Lower lobe of right lung (tissue), 2 donors: ENCODE measurements at regions not wholly inside any gene's neighbourhood (a gene's known extent, or its start where the extent isn't known, plus 50 kb on each side); places are given as distances from the start of the nearest gene placed in this dataset.

ENCODE experiments used
- ATAC-seq, 2 donors: fragments of 200-7000 bp; cut with Tn5 transposase; one replicate each; pipeline ENCODE4 v1.9.1; 2020 to 2022; ENCODE audit warnings: mild to moderate bottlenecking in 2 of 2, moderate library complexity in 2 of 2
- DNase-seq: peaks from one replicate; pipeline ENCODE4 v3.0.0-alpha.2; 2020
- H3K27ac ChIP-seq: fragments of 200-600 bp; one replicate; pipeline ENCODE4 v1.8.0; 2022
- H3K27me3 ChIP-seq: fragments of 200-600 bp; one replicate; pipeline ENCODE4 v1.8.0; 2022; ENCODE audit warnings: low read depth
- H3K36me3 ChIP-seq: fragments of 200-600 bp; one replicate; pipeline ENCODE4 v1.8.0; 2022; ENCODE audit warnings: mild to moderate bottlenecking
- H3K4me1 ChIP-seq: fragments of 200-600 bp; one replicate; pipeline ENCODE4 v1.8.0; 2022
- H3K4me3 ChIP-seq: fragments of 200-600 bp; one replicate; pipeline ENCODE4 v1.8.0; 2022; ENCODE audit warnings: mild to moderate bottlenecking
- H3K9me3 ChIP-seq: fragments of 200-600 bp; one replicate; pipeline ENCODE4 v1.8.0; 2022
- CTCF ChIP-seq: fragments of 200-600 bp; IDR thresholded peaks from one replicate; pipeline ENCODE4 v1.8.0; 2022; ENCODE audit warnings: antibody characterized with exemption, mild to moderate bottlenecking
- intact Hi-C: fragments of 100-400 bp; cut with DNase I; formaldehyde crosslinking; loops from one replicate; pipeline ENCODE4 v1.11.0; 2022
- donor health status: DM: no; HTN: yes; CAD: no; lungs with severe emphysema.

DNA sequence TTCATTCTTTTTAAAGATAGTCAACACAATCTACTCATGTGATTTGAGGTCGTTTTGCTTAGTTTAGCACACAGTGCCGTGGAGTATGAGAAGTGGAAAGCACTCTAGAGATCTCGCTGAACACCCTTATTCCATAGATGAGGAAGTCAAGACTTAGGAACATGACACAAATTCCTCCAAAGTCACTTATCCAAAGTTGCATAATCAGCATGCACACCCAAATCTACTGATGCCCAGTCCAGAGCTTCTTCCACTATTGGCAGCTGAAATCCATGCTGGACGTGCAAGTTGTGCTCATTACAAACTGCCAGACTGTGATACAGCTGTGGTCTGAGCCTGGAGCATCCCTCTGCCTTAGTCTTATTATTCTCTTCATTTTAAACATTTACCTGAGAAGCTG lies 83.5 kb upstream of the ZNF280D start:
- no peak overlapping the region for H3K27ac ChIP-seq
- ATAC-seq: no peak
- intact Hi-C loops: no loop called here
- H3K36me3 ChIP-seq: no peaks in the 10 kb centered on the region
- no peaks in the 10 kb centered on the region for H3K9me3 ChIP-seq
- no peak overlapping the region for H3K4me3 ChIP-seq
- peaks cover under 1% of the 10 kb centered on the region for H3K4me1 ChIP-seq
- DNase-seq: no peak
- TF ChIP-seq CTCF: no peak
- no peaks in the 10 kb centered on the region for H3K27me3 ChIP-seq

GRCh38 chr15:56815247-56815646 lies 81.9 kb upstream of the ZNF280D start:
- Histone ChIP-seq H3K4me1 (no peaks in the 10 kb centered on the region), H3K36me3 (no peaks in the 10 kb centered on the region), H3K4me3 (no peak overlapping the region), H3K9me3 (no peaks in the 10 kb centered on the region), H3K27me3 (no peaks in the 10 kb centered on the region), H3K27ac (no peak overlapping the region)
- intact Hi-C loops: no loop called here
- DNase-seq (no peak), ATAC-seq (no peak)
- TF ChIP-seq CTCF: no peak

- H3K9me3 ChIP-seq: no peaks in the 10 kb centered on the region
- TF ChIP-seq CTCF: no peak
- DNase-seq (no peak), ATAC-seq (no peak)
- H3K27ac ChIP-seq: no peak overlapping the region
- no peaks in the 10 kb centered on the region for H3K4me1 ChIP-seq
- H3K27me3 ChIP-seq: no peaks in the 10 kb centered on the region
- intact Hi-C loops: no loop called here
- no peaks in the 10 kb centered on the region for H3K36me3 ChIP-seq
- no peak overlapping the region for H3K4me3 ChIP-seq
Measured at GRCh38 chr15:56814429-56814828, 81.1 kb upstream of the ZNF280D start.

GRCh38 chr15:56813995-56814394 lies 80.7 kb upstream of the ZNF280D start:
- Histone ChIP-seq H3K9me3 (no peaks in the 10 kb centered on the region), H3K36me3 (no peaks in the 10 kb centered on the region), H3K4me3 (no peak overlapping the region), H3K27ac (no peak overlapping the region), H3K4me1 (no peaks in the 10 kb centered on the region), H3K27me3 (no peaks in the 10 kb centered on the region)
- DNase-seq (no peak), ATAC-seq (no peak)
- intact Hi-C loops: no loop called here
- no peak for TF ChIP-seq CTCF

- intact Hi-C loops: no loop called here
- DNase-seq: no peak
- no peak overlapping the region for H3K27ac ChIP-seq
Measured at GRCh38 chr15:56812961-56813360, 79.7 kb upstream of the ZNF280D start.

More at GRCh38 chr15:56812961-56813360, 79.7 kb upstream of the ZNF280D start:
- Histone ChIP-seq H3K4me1 (no peaks in the 10 kb centered on the region), H3K27me3 (no peaks in the 10 kb centered on the region), H3K4me3 (no peak overlapping the region), H3K9me3 (peaks cover 9% of the 10 kb centered on the region), H3K36me3 (no peaks in the 10 kb centered on the region)
- no peak for TF ChIP-seq CTCF
- ATAC-seq: no peak
